ENCODE measurements at regions not wholly inside any gene's neighbourhood (a gene's known extent, or its start where the extent isn't known, plus 50 kb on each side); places are given as distances from the start of the nearest gene placed in this dataset.

DNA sequence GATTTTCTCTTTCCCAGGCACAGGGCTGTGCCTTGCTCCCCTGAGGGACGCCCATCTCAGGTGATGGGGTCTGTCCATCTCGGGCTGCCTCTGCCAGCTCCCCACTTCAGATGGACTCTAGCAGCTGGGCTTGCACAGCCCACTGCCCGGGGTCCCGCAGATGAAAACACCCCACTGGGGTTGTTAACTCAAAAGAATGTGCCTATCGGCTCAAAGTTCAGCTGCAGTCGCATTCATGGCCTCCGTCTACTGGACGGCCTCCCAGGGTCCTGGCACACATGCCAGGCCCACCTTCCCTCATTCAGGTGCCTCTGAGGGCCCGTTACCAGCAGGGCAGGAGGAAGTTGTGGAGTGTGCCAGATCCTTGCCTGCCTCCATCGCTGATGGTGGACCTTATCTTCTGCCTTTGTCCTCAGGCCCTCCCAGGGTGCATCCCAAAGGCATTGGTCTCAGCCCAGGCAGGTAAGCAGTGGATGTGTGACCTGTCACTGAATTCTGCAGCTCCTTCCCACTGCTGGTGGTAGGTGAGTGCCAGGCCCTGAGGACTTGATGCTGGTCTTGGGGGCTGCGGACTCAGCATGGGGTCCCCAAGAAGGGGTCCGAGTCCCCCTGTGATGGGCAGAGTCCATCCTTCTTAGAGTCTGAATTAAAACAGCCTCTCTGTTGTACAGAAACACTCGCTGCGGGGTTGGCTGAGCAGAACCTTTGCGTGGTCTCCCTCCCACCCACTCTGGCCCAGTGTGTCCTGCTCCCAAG, 324.6 kb upstream of the DIO3 start:
- TF ChIP-seq POLR2A (IDR thresholded peaks at IDR 0.05), result no peak
- TF ChIP-seq, protein P1, sequence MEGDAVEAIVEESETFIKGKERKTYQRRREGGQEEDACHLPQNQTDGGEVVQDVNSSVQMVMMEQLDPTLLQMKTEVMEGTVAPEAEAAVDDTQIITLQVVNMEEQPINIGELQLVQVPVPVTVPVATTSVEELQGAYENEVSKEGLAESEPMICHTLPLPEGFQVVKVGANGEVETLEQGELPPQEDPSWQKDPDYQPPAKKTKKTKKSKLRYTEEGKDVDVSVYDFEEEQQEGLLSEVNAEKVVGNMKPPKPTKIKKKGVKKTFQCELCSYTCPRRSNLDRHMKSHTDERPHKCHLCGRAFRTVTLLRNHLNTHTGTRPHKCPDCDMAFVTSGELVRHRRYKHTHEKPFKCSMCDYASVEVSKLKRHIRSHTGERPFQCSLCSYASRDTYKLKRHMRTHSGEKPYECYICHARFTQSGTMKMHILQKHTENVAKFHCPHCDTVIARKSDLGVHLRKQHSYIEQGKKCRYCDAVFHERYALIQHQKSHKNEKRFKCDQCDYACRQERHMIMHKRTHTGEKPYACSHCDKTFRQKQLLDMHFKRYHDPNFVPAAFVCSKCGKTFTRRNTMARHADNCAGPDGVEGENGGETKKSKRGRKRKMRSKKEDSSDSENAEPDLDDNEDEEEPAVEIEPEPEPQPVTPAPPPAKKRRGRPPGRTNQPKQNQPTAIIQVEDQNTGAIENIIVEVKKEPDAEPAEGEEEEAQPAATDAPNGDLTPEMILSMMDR (IDR thresholded peaks at IDR 0.05), result no peak
